ENCODE measurements at regions not wholly inside any gene's neighbourhood (a gene's known extent, or its start where the extent isn't known, plus 50 kb on each side); places are given as distances from the start of the nearest gene placed in this dataset.

- no peak for ATAC-seq
- Histone ChIP-seq H3K36me3 (no peaks in the 10 kb centered on the region), H3K27me3 (no peaks in the 10 kb centered on the region), H3K4me1 (no peaks in the 10 kb centered on the region), H3K4me3 (no peak overlapping the region), H3K27ac (no peak overlapping the region), H3K9me3 (peaks cover 0 to 30% (median 16%) of the 10 kb centered on the region in 11 donors)
- WGBS, 2 donors = 22 to 40% methylated on average over 3 of the region's 3 CpGs
- intact Hi-C loops (cut with DNase I) = no loop called here
- TF ChIP-seq CTCF (IDR thresholded peaks at IDR 0.05) = no peak
- no peak for DNase-seq
Observed at GRCh38 chr3:159340877-159341500, 539.1 kb downstream of the MFSD1 start.

GRCh38 chr3:159346271-159346903, 544.5 kb downstream of the MFSD1 start:
- no peaks in the 10 kb centered on the region for H3K36me3 ChIP-seq
- ATAC-seq (no peak), DNase-seq (no peak)
- H3K9me3 ChIP-seq = peaks cover 0 to 2% (median 0%) of the 10 kb centered on the region in 11 donors
- H3K27ac ChIP-seq = no peak overlapping the region
- H3K4me3 ChIP-seq = no peak overlapping the region
- intact Hi-C loops (cut with DNase I) = no loop called here
- H3K27me3 ChIP-seq = no peaks in the 10 kb centered on the region
- TF ChIP-seq CTCF (IDR thresholded peaks at IDR 0.05) = no peak
- H3K4me1 ChIP-seq = no peaks in the 10 kb centered on the region
- 69 to 70% methylated on average over 5 of the region's 5 CpGs for WGBS, 2 donors

GRCh38 chr3:159348431-159348830, 546.6 kb downstream of the MFSD1 start:
- Histone ChIP-seq H3K9me3 (no peaks in the 10 kb centered on the region), H3K4me1 (no peaks in the 10 kb centered on the region), H3K36me3 (no peaks in the 10 kb centered on the region), H3K27ac (no peak overlapping the region), H3K4me3 (no peak overlapping the region), H3K27me3 (no peaks in the 10 kb centered on the region)
- ATAC-seq (no peak), DNase-seq (no peak)
- no peak for TF ChIP-seq CTCF (IDR thresholded peaks at IDR 0.05)
- 79 to 90% methylated on average over 3 of the region's 3 CpGs for WGBS, 2 donors
- intact Hi-C loops (cut with DNase I) = no loop called here

- TF ChIP-seq CTCF (IDR thresholded peaks at IDR 0.05) = no peak
- 79 to 87% methylated on average over 1 of the region's 1 CpG for WGBS, 2 donors
Observed at GRCh38 chr3:159356606-159357005, 554.8 kb downstream of the MFSD1 start.

More at GRCh38 chr3:159356606-159357005, 554.8 kb downstream of the MFSD1 start:
- Histone ChIP-seq H3K27me3 (no peaks in the 10 kb centered on the region), H3K36me3 (no peaks in the 10 kb centered on the region), H3K4me3 (no peak overlapping the region), H3K4me1 (peaks cover 0 to 4% (median 0%) of the 10 kb centered on the region in 9 donors), H3K9me3 (no peaks in the 10 kb centered on the region), H3K27ac (no peak overlapping the region)
- intact Hi-C loops (cut with DNase I) = no loop called here
- ATAC-seq (no peak), DNase-seq (no peak)
